ENCODE measurements at regions not wholly inside any gene's neighbourhood (a gene's known extent, or its start where the extent isn't known, plus 50 kb on each side); places are given as distances from the start of the nearest gene placed in this dataset.

DNA sequence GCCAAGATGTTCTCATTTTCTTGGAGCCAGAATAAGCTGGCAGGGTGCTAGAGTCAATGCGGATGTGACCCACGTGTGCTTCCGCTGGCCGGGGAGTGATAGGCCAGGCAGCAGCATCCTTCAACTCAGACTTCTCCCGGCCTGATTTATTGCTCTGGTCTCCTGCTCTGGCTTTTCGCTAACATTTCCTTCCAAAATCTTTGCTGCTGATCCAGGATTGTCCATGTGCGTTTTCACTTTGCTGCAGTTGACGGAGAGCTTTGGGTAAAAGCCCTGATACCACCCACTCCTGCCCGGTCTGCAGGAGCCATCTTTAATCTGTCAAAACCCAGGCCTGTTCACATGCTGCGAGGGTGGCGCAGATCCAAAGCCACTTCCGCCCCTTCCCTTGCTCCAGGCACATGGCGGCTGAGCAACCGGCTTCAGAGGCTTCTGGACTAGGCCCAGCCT, 106.8 kb downstream of the CYP26A1 start:
- no peak for DNase-seq

DNA sequence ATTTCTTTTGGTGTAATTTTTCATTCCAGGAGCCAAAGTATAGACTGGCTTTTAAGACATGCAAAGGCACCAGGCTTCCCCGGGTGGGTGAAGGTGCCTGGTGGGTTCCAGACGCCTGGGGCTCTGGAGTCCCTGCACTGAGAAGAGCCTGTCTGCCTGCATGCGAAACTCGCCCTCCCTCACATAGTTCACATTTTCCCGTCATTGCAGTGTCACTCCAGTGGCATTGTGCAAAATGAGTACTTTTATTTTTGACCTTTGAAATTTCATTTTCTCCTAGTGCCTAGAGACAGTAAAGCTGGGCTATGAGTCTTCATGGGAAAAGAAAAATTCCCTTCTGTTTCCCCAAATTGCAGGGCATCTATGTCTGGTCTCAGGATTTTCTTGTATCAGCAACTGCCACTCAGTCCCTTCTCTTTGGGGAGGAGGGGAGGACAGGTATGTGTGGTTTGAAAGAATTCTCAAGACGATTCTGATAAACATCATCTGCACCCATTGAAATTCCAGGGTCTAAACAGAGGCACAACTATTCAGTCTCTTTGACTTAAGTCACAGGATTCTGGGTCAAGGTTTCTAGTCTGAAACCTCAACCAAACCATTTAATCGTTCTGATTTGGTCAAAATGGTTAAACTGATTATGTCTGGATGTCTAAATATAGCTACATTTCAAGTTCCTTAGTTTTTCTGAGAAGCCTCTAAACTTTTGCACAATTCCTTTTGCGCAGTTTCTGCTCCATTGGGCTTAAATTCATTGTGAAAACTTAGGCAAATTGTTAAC, 107.8 kb downstream of the CYP26A1 start:
- DNase-seq, result no peak

- DNase-seq, result no peak
Observed at GRCh38 chr10:93182049-93182327, 108.3 kb downstream of the CYP26A1 start.

GRCh38 chr10:93182790-93183189, 109.1 kb downstream of the CYP26A1 start:
- DNase-seq, result no peak

DNA sequence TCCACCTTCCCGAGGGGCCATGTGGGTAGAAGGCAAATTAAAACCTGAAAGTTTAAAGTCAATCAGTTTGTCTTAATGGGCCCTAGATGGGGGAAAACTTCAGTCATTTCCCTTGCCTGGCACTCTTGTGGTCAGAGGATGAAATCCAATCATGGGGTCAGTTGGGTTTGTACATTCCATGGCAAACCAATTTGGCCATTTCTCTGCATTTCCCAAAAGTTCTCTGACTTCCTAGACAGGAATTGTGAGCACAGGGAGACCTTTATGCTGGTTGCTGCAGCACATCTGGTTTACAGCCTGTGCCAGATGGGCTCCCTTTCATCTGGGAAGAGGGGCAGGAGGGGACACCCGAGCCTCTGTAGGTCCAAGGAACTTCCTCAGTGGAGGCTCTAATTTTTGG, 113.0 kb downstream of the CYP26A1 start:
- DNase-seq, result no peak

DNA sequence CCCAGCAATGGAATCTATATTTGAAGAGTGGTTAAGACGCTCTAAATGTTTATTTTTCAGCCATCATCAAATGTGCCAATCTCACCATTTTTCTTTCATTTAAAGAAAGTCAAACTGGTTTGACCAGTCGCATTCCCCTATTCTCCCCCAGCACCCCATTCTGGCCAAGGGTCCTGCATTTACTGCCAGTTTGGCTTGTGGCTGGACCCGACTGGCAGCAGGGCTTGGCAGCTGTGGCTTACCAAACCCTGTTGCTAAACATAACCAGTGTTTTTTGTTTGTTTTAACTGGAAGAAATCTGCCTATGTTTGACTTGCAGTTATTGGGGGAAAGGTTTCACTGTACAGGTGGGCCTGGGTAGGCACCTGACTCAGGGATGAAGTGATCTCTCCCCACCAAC, 116.3 kb downstream of the CYP26A1 start:
- no peak for DNase-seq

DNA sequence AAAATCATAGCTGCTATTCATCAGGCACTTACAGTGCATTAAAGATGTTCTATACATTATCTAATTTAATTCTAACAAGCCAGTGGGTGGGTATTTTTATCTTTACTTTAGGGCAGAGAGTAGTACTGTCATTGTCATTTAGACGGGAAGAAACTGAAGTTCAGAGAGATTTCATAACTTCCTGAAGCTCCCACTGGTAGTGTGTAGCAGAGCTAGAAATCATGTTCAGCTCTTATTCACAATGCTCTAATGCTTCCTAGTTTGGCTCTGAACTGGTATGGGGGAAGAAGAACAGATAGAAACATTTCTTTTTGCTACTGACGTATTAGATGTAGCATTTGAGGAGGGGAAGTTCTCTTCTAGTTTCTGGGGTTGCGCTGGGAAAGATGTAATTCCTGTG, 116.7 kb downstream of the CYP26A1 start:
- no peak for DNase-seq

GRCh38 chr10:93193906-93194305, 120.2 kb downstream of the CYP26A1 start:
- no peak for DNase-seq

DNA sequence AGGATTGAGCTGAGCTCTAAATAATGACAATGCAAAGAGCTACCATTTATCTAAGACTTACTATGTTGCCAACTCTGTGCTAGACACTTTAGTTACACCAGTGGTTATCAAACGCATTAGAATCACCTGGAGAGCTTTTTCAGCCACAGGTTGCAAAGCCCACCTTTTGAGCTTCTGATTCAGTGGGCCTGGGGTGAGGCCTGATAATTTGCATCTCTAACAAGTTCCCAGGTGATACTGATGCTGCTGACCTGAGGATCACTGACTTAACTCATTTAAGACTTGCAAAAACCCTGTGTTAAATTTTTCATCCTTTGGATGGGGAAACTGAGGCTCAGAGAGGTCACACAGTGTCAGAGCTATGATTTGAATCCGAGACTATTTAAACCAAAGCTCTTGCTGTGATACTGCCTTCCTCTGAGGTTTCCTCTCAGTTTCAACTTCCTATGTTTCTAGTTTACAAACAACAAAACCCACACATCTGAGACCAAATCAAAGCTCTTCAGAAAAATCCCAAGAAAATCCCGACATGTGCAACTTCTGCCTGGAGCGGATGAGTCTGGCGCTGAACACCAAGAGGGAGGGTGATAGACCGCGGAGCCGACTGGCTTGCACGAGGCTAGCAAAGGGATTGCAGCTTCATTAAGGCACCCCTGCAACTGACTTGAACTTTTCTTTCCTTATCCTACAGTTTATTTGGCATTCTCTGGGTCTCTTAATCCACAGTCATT, 124.9 kb downstream of the CYP26A1 start:
- DNase-seq, result no peak

- no peak for DNase-seq
Observed at GRCh38 chr10:93199191-93199751, 125.6 kb downstream of the CYP26A1 start.

DNA sequence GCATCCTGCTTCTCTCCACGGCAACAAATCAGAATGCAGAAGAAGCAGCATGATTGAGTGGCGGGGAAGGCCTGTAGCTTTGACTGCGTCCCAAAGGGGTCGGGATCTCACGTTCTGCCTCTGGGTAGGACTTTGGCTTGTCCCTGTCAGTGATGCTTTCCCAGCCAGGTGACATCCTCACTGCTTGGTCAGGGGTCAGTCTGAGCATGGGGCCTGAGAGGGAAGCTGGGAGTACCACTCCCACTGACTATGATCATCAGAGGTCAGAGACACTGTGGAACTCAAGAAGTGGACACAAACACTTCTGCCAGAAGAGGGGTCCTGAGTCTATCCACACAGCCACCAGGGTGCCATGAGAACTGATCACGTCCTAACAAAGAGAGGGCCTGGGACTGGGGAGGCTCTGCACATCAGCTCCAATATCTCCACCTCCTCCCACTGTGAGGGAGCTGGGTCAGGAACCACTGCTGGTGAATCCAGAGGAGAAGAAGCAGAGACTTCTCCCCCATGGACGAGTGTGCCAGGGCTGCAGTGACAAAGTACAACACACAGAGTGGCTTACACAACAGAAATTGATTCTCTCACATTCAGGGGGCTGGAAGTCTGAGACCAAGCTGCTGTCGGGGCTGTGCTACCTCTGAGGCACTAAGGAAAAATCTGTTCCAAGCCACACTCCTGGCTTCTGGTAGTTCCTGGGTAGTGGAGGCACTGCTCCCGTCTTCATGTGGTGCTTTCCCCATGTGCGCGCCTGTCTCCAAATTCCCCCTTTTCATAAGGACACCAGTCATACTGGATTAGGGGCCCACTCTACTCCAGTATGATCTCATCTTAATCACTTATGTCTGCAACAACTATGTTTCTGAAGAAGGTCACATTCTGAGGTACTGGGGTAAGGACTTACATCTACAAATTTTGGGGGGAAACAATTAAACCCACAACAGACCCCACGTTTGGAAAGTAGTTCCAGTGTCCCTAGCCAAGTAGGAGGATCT, 131.1 kb downstream of the CYP26A1 start:
- DNase-seq, result no peak

DNA sequence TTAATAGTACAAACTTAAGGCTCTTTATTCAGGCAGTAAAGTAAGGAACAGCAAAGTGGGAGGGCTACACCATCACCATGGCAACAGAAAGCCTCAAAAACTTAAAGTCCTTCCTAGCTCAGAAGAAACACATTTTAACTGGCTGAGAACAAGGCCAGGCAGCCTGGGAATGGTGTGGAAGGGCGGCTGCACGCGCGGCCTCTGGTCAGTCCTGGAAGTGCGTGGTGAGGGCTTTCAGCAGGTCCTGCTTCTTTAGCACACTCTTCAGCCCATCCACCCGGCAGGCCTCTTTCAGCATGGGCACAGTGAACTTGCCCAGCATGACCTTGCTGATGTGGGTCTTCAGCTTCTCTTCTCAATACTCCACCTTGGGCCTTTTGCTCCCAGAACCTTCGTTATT, 133.0 kb downstream of the CYP26A1 start:
- no peak for DNase-seq

DNA sequence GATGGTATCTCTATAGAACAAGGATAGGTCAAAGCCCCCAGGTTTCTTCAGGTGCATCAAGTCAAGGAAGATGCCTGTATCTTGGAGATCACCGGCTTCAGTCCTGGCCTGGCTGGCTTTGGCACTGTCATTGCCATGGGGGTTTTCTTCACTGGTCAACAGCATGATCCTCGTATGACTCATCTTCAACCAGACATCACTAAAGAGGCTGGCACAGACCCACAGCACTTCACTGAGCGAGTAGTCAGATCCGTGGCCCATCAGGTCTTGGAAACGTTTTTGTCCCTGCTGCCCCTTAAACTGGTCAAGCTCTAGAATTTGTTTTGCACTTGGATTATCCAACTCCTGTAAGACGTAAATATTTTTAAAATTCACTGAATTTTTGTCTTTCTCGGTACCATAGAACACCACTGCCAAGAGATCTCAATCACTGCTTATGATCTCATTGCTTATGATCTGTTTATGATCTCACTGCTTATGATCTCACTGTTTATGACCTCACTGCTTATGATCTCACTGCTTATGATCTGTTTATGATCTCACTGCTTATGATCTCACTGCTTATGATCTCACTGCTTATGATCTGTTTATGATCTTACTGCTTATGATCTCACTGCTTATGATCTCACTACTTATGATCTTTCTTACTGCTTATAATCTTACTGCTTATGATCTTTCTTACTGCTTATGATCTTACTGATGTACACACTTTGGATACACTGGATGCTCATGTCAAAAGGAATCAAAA, 135.2 kb downstream of the CYP26A1 start:
- no peak for DNase-seq

DNA sequence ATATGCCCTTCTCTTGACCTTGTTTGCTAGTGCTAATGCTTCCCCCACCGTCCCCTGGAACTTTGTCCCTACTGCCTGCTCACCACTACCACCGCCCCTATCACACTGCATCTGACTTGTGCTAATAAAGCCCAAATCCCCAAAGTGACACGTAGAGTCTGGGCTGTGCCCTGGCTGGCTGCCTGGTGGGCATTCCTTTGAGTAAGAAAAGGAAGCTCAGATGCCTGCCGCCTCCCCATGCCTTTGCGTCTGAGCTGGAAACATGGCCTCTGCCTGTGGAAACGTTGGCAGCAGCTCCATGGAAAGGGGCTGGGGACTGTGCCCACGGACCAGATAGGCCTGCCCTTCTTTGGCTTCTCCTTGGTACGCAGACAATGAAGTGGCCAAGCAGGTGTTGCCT, 138.3 kb downstream of the CYP26A1 start:
- DNase-seq, result no peak

- DNase-seq, result no peak
Observed at GRCh38 chr10:93215312-93215711, 141.6 kb downstream of the CYP26A1 start.

DNA sequence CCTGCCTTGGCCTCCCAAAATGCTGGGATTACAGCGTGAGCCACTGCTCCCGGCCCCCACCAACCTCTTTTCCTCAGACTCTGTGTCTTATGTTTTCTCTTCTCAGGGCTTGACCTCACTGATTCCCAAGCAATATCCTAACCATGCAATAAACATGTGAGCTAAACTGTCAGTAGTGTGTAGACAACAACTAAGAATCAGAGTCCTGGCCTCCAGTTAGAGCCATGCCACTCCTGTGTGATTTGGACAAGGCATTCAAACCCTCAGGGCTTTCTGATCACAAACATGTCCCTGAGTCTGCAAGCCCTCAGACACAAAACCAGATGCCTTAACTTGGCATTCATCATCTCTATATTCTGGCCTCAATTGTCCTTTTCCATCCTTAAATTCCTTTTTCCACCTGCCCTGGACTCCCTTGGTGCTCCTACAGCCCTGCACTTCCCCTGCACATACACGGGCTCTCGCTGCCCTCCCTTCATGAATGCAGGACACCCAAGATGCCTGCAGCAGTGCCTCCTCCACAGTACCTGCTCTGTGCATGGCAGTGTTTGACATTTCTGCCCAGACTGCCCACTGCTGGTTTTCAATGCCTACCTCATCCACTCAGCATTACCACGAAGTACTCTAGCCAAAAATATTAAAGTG, 142.8 kb downstream of the CYP26A1 start:
- DNase-seq, result no peak

GRCh38 chr10:93218386-93218785, 144.7 kb downstream of the CYP26A1 start:
- DNase-seq, result no peak

- DNase-seq, result no peak
Observed at GRCh38 chr10:93219347-93219746, 145.7 kb downstream of the CYP26A1 start.

GRCh38 chr10:93220296-93221170, 146.8 kb downstream of the CYP26A1 start:
- no peak for DNase-seq

DNA sequence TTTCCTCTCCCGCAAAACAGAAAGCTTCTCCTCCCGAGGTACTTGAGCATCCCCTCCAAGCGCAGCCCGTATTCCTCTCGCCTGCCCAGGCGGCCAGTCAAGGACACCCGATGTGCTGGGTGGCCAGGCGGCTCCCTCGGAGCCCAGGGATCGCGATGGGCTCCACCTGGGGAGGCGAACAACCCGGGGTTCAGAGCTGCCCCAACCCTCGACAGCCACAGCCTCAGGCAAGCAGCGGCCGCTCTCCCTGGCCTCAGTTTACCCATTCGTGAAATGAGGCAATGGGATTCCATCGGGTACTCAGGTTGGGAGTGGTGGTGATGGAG, 147.4 kb downstream of the CYP26A1 start:
- DNase-seq, result no peak

GRCh38 chr10:93221521-93221920, 147.8 kb downstream of the CYP26A1 start:
- DNase-seq, result no peak
